ENCODE measurements at regions not wholly inside any gene's neighbourhood (a gene's known extent, or its start where the extent isn't known, plus 50 kb on each side); places are given as distances from the start of the nearest gene placed in this dataset.

GRCh38 chr2:14520385-14520945, 112.1 kb upstream of the LRATD1 start:
- TF ChIP-seq EZH2phosphoT487 (IDR thresholded peaks at IDR 0.05; ENCODE audit: borderline replicate concordance, low read depth, low read length), result no peak
- TF ChIP-seq CTCF (conservative IDR thresholded peaks at IDR 0.05; ENCODE audit: low read length), result no peak
- POLR2A ChIA-PET, result no interaction called here
- Histone ChIP-seq H3K4me3 (ENCODE audit: low read depth, low read length, poor library complexity, severe bottlenecking) (no peak overlapping the region), H3K79me2 (ENCODE audit: insufficient read depth, low read depth, low read length) (no peaks in the 10 kb centered on the region), H2AFZ (ENCODE audit: low read length) (no peak overlapping the region), H3K4me1 (ENCODE audit: insufficient read depth, low read length, poor library complexity, severe bottlenecking) (no peaks in the 10 kb centered on the region), H3K9me3 (ENCODE audit: low read length) (no peaks in the 10 kb centered on the region), H3K9me2 (ENCODE audit: insufficient read depth, low read length) (no peaks in the 10 kb centered on the region), H3K36me3 (ENCODE audit: insufficient read depth, low read length) (no peaks in the 10 kb centered on the region), H3K27ac (ENCODE audit: low read depth, low read length, poor library complexity, severe bottlenecking) (no peak overlapping the region), H3K4me2 (ENCODE audit: low read length) (no peak overlapping the region), H4K20me1 (ENCODE audit: insufficient read depth, low read length) (no peaks in the 10 kb centered on the region)
- CTCF ChIA-PET (ENCODE audit: unreplicated experiment), result no interaction called here
- DNase-seq (ENCODE audit: low spot score), result no peak
- no TSS peak for BruUV-seq (replicated peaks)
- intact Hi-C loops (cut with micrococcal nuclease; ENCODE audit: unreplicated experiment), result no loop called here

- no peak for TF ChIP-seq CTCF (conservative IDR thresholded peaks at IDR 0.05; ENCODE audit: low read length)
- no peak for TF ChIP-seq EZH2phosphoT487 (IDR thresholded peaks at IDR 0.05; ENCODE audit: borderline replicate concordance, low read depth, low read length)
- Histone ChIP-seq H3K4me3 (ENCODE audit: low read depth, low read length, poor library complexity, severe bottlenecking) (no peak overlapping the region), H3K4me1 (ENCODE audit: insufficient read depth, low read length, poor library complexity, severe bottlenecking) (no peaks in the 10 kb centered on the region), H4K20me1 (ENCODE audit: insufficient read depth, low read length) (no peaks in the 10 kb centered on the region), H3K27ac (ENCODE audit: low read depth, low read length, poor library complexity, severe bottlenecking) (no peak overlapping the region), H3K9me2 (ENCODE audit: insufficient read depth, low read length) (no peaks in the 10 kb centered on the region), H3K79me2 (ENCODE audit: insufficient read depth, low read depth, low read length) (no peaks in the 10 kb centered on the region), H3K4me2 (ENCODE audit: low read length) (no peak overlapping the region), H3K9me3 (ENCODE audit: low read length) (no peaks in the 10 kb centered on the region), H2AFZ (ENCODE audit: low read length) (no peak overlapping the region), H3K36me3 (ENCODE audit: insufficient read depth, low read length) (no peaks in the 10 kb centered on the region)
- BruUV-seq (replicated peaks), result no TSS peak
- CTCF ChIA-PET (ENCODE audit: unreplicated experiment), result no interaction called here
- POLR2A ChIA-PET, result no interaction called here
- no peak for DNase-seq (ENCODE audit: low spot score)
- intact Hi-C loops (cut with micrococcal nuclease; ENCODE audit: unreplicated experiment), result no loop called here
These were observed 108.3 kb upstream of the LRATD1 start for GRCh38 chr2:14524041-14524802.

- Histone ChIP-seq H2AFZ (ENCODE audit: low read length) (no peak overlapping the region), H3K4me3 (ENCODE audit: low read depth, low read length, poor library complexity, severe bottlenecking) (no peak overlapping the region), H3K9me3 (ENCODE audit: low read length) (no peaks in the 10 kb centered on the region), H3K4me2 (ENCODE audit: low read length) (no peak overlapping the region), H3K36me3 (ENCODE audit: insufficient read depth, low read length) (no peaks in the 10 kb centered on the region), H3K79me2 (ENCODE audit: insufficient read depth, low read depth, low read length) (no peaks in the 10 kb centered on the region), H3K4me1 (ENCODE audit: insufficient read depth, low read length, poor library complexity, severe bottlenecking) (no peaks in the 10 kb centered on the region), H4K20me1 (ENCODE audit: insufficient read depth, low read length) (no peaks in the 10 kb centered on the region), H3K9me2 (ENCODE audit: insufficient read depth, low read length) (no peaks in the 10 kb centered on the region), H3K27ac (ENCODE audit: low read depth, low read length, poor library complexity, severe bottlenecking) (no peak overlapping the region)
- DNase-seq (ENCODE audit: low spot score), result no peak
- ChIA-PET POLR2A (no interaction called here), CTCF (ENCODE audit: unreplicated experiment) (no interaction called here)
- no TSS peak for BruUV-seq (replicated peaks)
- TF ChIP-seq EZH2phosphoT487 (IDR thresholded peaks at IDR 0.05; ENCODE audit: borderline replicate concordance, low read depth, low read length), result no peak
- no peak for TF ChIP-seq CTCF (conservative IDR thresholded peaks at IDR 0.05; ENCODE audit: low read length)
- intact Hi-C loops (cut with micrococcal nuclease; ENCODE audit: unreplicated experiment), result no loop called here
These were observed 107.8 kb upstream of the LRATD1 start for GRCh38 chr2:14524803-14525080.
